BE2C (cell line): ENCODE measurements at regions not wholly inside any gene's neighbourhood (a gene's known extent, or its start where the extent isn't known, plus 50 kb on each side); places are given as distances from the start of the nearest gene placed in this dataset.

Experiments used
- DNase-seq: peaks from one replicate; pipeline ENCODE4 v3.0.0-alpha.2; 2020
- H3K27me3 ChIP-seq: fragments of 250-450 bp; sonication (Bioruptor Pico); 2 replicates; pipeline ENCODE4 v1.5.1; 2020; ENCODE audit warnings: mild to moderate bottlenecking
- H3K36me3 ChIP-seq: fragments of 250-450 bp; sonication (Bioruptor Pico); 2 replicates; pipeline ENCODE4 v1.5.1; 2020; ENCODE audit warnings: mild to moderate bottlenecking
- H3K4me1 ChIP-seq: fragments of 250-450 bp; sonication (Bioruptor Pico); 2 replicates; pipeline ENCODE4 v1.5.1; 2020
- H3K4me3 ChIP-seq: 2 replicates; pipeline ENCODE4 v1.5.1; 2011; ENCODE audit warnings: low read depth, low read length
- H3K9me3 ChIP-seq: fragments of 250-450 bp; sonication (Bioruptor Pico); 2 replicates; pipeline ENCODE4 v1.5.1; 2020
- TF ChIP-seq, protein P1 (sequence below): IDR thresholded peaks from 2 replicates; pipeline ENCODE4 v1.5.1; 2012; ENCODE audit warnings: mild to moderate bottlenecking, low read depth, low read length

DNA sequence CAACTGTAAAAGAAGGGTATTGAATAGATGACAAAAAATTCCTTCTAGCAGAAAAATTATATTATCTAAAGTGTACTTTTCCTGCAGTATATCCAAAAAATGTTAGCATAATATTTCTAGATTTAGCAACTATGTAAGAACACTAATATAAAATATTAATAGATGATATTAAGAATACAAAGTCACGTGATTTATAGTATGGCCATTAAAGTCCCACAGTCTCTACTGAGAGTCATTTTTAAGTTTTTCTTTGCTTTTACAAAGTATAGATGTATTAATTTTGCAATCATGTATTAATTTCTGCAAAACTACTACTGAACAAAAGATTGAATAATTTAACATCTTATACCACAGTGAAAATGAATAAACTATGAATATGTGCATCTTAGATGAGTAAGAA is 94.9 kb downstream of the ZWINT start:
- H3K27me3 ChIP-seq: no peaks in the 10 kb centered on the region
- H3K4me3 ChIP-seq: no peak overlapping the region
- no peak for DNase-seq
- TF ChIP-seq, protein P1, sequence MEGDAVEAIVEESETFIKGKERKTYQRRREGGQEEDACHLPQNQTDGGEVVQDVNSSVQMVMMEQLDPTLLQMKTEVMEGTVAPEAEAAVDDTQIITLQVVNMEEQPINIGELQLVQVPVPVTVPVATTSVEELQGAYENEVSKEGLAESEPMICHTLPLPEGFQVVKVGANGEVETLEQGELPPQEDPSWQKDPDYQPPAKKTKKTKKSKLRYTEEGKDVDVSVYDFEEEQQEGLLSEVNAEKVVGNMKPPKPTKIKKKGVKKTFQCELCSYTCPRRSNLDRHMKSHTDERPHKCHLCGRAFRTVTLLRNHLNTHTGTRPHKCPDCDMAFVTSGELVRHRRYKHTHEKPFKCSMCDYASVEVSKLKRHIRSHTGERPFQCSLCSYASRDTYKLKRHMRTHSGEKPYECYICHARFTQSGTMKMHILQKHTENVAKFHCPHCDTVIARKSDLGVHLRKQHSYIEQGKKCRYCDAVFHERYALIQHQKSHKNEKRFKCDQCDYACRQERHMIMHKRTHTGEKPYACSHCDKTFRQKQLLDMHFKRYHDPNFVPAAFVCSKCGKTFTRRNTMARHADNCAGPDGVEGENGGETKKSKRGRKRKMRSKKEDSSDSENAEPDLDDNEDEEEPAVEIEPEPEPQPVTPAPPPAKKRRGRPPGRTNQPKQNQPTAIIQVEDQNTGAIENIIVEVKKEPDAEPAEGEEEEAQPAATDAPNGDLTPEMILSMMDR: no peak
- no peaks in the 10 kb centered on the region for H3K36me3 ChIP-seq
- H3K4me1 ChIP-seq: no peaks in the 10 kb centered on the region
- no peaks in the 10 kb centered on the region for H3K9me3 ChIP-seq

DNA sequence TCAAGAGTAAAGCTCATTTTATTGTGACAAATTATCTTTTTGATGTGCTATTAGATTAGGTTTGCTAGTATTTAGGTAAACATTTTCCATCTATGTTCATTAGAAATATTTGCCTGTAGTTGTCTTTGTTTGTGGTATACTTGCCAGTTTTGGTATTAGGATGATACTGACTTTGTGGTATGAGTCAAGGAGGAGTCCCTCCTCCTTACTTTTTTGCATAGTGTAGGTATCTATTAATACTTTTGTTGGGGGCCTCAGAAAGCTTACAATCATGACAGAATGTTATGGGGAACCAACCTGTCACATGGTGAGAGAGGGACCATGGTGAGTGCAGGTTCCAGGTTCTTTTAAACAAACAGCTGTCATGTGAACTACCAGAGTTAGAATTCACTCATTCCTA is 102.1 kb downstream of the ZWINT start:
- no peak for DNase-seq
- H3K4me1 ChIP-seq: no peaks in the 10 kb centered on the region

DNA sequence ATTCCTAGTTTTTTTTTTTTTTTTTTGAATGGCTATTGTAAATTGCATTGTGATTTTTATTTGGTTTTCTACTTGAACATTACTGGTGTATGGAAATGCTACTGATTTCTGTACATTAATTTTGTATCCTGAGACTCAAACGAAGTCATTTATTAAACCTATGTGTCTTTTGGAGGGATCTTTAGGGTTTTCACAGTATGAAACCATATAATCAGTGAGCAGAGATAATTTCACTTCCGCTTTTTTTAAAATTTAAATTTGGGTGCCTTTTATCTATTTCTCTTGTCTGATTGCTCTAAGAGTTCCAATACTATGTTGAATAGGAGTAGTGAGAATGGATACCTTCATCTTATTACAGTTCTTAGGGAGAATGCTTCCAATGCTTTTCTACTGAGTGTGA is 102.7 kb downstream of the ZWINT start:
- Histone ChIP-seq H3K9me3 (no peaks in the 10 kb centered on the region), H3K36me3 (no peaks in the 10 kb centered on the region), H3K4me1 (no peaks in the 10 kb centered on the region), H3K27me3 (no peaks in the 10 kb centered on the region), H3K4me3 (no peak overlapping the region)
- TF ChIP-seq, protein P1: no peak
- no peak for DNase-seq

More for the DNA sequence above, 102.1 kb downstream of the ZWINT start:
- Histone ChIP-seq H3K27me3 (no peaks in the 10 kb centered on the region), H3K4me3 (no peak overlapping the region), H3K9me3 (no peaks in the 10 kb centered on the region), H3K36me3 (no peaks in the 10 kb centered on the region)
- TF ChIP-seq, protein P1: no peak

DNA sequence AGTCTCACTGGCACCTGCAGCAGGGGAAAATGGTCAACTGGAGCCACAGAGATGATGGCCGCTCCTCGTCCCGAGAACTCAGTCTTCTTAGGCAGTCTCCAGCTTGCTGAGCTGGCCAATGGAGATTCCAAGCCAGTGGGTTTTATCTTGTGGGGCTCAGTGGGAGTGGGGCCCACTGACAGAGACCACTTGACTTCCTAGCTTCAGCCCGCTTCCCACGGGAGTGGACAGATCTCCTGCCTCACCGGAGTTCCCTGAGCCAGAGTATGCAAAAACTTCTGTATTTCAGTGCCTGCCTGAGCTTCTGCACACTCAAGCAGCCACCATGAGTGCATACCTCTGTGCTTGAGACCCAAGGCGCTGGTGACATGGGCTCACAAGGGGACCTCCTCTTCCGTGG is 105.8 kb downstream of the ZWINT start:
- H3K4me3 ChIP-seq: no peak overlapping the region
- H3K4me1 ChIP-seq: no peaks in the 10 kb centered on the region
- H3K27me3 ChIP-seq: no peaks in the 10 kb centered on the region
- H3K9me3 ChIP-seq: no peaks in the 10 kb centered on the region
- no peak for DNase-seq
- H3K36me3 ChIP-seq: no peaks in the 10 kb centered on the region
- TF ChIP-seq, protein P1: no peak

DNA sequence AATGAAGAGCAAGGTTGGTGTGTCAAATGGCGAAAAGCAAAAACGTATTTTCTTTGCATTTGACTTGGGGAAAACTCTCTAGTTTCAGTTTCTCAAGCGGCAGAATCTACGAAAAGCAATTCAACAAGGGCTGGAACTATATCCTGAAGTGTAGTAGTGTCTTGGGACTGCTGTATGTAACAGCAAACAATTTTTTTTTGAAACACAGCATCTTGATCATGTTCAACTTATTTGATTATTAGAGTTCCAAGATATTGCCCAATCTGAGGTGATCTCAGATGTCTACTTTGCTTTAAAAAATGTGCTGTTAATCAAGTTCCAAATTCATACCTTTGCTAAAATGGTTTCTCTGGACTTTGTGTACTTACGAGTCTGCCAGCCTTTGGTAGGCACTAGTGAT is 120.6 kb downstream of the ZWINT start:
- Histone ChIP-seq H3K4me3 (no peak overlapping the region), H3K36me3 (no peaks in the 10 kb centered on the region), H3K9me3 (no peaks in the 10 kb centered on the region), H3K27me3 (no peaks in the 10 kb centered on the region), H3K4me1 (no peaks in the 10 kb centered on the region)
- no peak for DNase-seq
- TF ChIP-seq, protein P1: no peak

DNA sequence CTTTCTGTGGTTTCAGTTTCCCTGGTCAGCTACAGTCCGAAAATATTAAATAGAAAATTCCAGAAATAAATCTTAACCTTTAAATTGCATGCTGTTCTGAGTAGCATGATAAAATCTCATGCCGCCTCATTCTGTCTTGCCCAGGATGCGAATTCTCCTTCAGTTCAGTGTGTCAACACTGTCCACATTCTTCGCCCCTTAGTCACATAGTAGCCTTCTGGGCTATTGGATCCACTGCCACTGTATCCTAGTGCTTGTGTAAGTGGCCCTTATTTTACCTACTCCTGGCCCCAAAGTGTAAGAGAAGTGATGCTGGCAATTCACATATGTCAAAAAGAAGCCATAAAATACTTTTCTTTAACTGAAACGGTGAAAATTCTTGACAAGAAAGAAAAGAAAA is 129.6 kb downstream of the ZWINT start:
- no peaks in the 10 kb centered on the region for H3K36me3 ChIP-seq
- H3K27me3 ChIP-seq: no peaks in the 10 kb centered on the region
- no peak for DNase-seq
- TF ChIP-seq, protein P1: no peak
- no peaks in the 10 kb centered on the region for H3K4me1 ChIP-seq
- no peaks in the 10 kb centered on the region for H3K9me3 ChIP-seq
- H3K4me3 ChIP-seq: no peak overlapping the region
